GM12875 (cell line): ENCODE measurements at regions not wholly inside any gene's neighbourhood (a gene's known extent, or its start where the extent isn't known, plus 50 kb on each side); places are given as distances from the start of the nearest gene placed in this dataset.

Experiments used
- H3K4me3 ChIP-seq: one replicate; pipeline ENCODE4 v1.5.1; 2011; ENCODE audit warnings: low read depth, low read length, control low read depth
- CTCF ChIP-seq: IDR thresholded peaks from 2 replicates; pipeline ENCODE4 v1.5.1; 2011; ENCODE audit warnings: low read depth, mild to moderate bottlenecking, control low read depth, inconsistent platforms, low read length, moderate library complexity, borderline replicate concordance; ENCODE audit not compliant: insufficient read depth

- no peak for TF ChIP-seq CTCF
These were observed 135.2 kb upstream of the PRDM9 start for GRCh38 chr5:23372177-23372576.

GRCh38 chr5:23368393-23368792, 139.0 kb upstream of the PRDM9 start:
- no peak for TF ChIP-seq CTCF
- no peak overlapping the region for H3K4me3 ChIP-seq

More at GRCh38 chr5:23372177-23372576, 135.2 kb upstream of the PRDM9 start:
- no peak overlapping the region for H3K4me3 ChIP-seq

GRCh38 chr5:23367874-23368273, 139.5 kb upstream of the PRDM9 start:
- no peak overlapping the region for H3K4me3 ChIP-seq
- TF ChIP-seq CTCF, result no peak

- no peak overlapping the region for H3K4me3 ChIP-seq
- no peak for TF ChIP-seq CTCF
These were observed 154.1 kb upstream of the PRDM9 start for GRCh38 chr5:23353286-23353685.

- no peak for TF ChIP-seq CTCF
- H3K4me3 ChIP-seq, result no peak overlapping the region
These were observed 155.0 kb upstream of the PRDM9 start for GRCh38 chr5:23352446-23352845.

GRCh38 chr5:23343121-23343520, 164.3 kb upstream of the PRDM9 start:
- TF ChIP-seq CTCF, result no peak
- H3K4me3 ChIP-seq, result no peak overlapping the region

- no peak for TF ChIP-seq CTCF
- no peak overlapping the region for H3K4me3 ChIP-seq
These were observed 174.7 kb upstream of the PRDM9 start for GRCh38 chr5:23332650-23333251.
